ENCODE measurements at regions not wholly inside any gene's neighbourhood (a gene's known extent, or its start where the extent isn't known, plus 50 kb on each side); places are given as distances from the start of the nearest gene placed in this dataset.

- Histone ChIP-seq H3K4me3 (ENCODE audit: low read depth in 1 of 3, low read length in 3 of 3) (no peak overlapping the region), H3K27ac (ENCODE audit: low read depth in 1 of 2, low read length in 2 of 2) (no peak overlapping the region), H3K4me1 (ENCODE audit: control insufficient read depth in 4 of 4, insufficient read depth in 4 of 4, low read length in 3 of 4) (no peaks in the 10 kb centered on the region), H3K27me3 (ENCODE audit: control insufficient read depth in 4 of 4, insufficient read depth in 4 of 4, low read length in 3 of 4) (peaks cover 0 to 2% (median 0%) of the 10 kb centered on the region in 4 donors), H3K9me3 (ENCODE audit: control insufficient read depth in 4 of 4, low read length in 3 of 4) (no peaks in the 10 kb centered on the region), H3K9ac (ENCODE audit: low read depth in 1 of 2, low read length in 2 of 2) (no peak overlapping the region), H3K36me3 (ENCODE audit: control insufficient read depth in 4 of 4, insufficient read depth in 3 of 4, low read depth in 1 of 4, low read length in 3 of 4) (no peaks in the 10 kb centered on the region)
- TF ChIP-seq ATF3 (IDR thresholded peaks at IDR 0.05) (no peak), TAF1 (conservative IDR thresholded peaks at IDR 0.05) (no peak), RXRA (IDR thresholded peaks at IDR 0.05) (no peak), EGR1 (IDR thresholded peaks at IDR 0.05; ENCODE audit: low read depth in 2 of 2) (no peak), JUND (IDR thresholded peaks at IDR 0.05) (no peak), FOXA1 (IDR thresholded peaks at IDR 0.05) (no peak), HNF4A (conservative IDR thresholded peaks at IDR 0.05) (no peak), NR2F2 (IDR thresholded peaks at IDR 0.05) (no peak), SP1 (IDR thresholded peaks at IDR 0.05) (no peak), YY1 (IDR thresholded peaks at IDR 0.05) (no peak), GABPA (IDR thresholded peaks at IDR 0.05 in 1 of 2, conservative IDR thresholded peaks at IDR 0.05 in 1 of 2) (no peak), HNF4G (IDR thresholded peaks at IDR 0.05) (no peak), RAD21 (IDR thresholded peaks at IDR 0.05) (no peak), CTCF (IDR thresholded peaks at IDR 0.05; ENCODE audit: low read depth, low read length, missing input control) (no peak), FOXA2 (IDR thresholded peaks at IDR 0.05) (no peak)
- TF ChIP-seq, protein P1, sequence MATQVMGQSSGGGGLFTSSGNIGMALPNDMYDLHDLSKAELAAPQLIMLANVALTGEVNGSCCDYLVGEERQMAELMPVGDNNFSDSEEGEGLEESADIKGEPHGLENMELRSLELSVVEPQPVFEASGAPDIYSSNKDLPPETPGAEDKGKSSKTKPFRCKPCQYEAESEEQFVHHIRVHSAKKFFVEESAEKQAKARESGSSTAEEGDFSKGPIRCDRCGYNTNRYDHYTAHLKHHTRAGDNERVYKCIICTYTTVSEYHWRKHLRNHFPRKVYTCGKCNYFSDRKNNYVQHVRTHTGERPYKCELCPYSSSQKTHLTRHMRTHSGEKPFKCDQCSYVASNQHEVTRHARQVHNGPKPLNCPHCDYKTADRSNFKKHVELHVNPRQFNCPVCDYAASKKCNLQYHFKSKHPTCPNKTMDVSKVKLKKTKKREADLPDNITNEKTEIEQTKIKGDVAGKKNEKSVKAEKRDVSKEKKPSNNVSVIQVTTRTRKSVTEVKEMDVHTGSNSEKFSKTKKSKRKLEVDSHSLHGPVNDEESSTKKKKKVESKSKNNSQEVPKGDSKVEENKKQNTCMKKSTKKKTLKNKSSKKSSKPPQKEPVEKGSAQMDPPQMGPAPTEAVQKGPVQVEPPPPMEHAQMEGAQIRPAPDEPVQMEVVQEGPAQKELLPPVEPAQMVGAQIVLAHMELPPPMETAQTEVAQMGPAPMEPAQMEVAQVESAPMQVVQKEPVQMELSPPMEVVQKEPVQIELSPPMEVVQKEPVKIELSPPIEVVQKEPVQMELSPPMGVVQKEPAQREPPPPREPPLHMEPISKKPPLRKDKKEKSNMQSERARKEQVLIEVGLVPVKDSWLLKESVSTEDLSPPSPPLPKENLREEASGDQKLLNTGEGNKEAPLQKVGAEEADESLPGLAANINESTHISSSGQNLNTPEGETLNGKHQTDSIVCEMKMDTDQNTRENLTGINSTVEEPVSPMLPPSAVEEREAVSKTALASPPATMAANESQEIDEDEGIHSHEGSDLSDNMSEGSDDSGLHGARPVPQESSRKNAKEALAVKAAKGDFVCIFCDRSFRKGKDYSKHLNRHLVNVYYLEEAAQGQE (IDR thresholded peaks at IDR 0.05) = no peak
- TF ChIP-seq, protein P2, sequence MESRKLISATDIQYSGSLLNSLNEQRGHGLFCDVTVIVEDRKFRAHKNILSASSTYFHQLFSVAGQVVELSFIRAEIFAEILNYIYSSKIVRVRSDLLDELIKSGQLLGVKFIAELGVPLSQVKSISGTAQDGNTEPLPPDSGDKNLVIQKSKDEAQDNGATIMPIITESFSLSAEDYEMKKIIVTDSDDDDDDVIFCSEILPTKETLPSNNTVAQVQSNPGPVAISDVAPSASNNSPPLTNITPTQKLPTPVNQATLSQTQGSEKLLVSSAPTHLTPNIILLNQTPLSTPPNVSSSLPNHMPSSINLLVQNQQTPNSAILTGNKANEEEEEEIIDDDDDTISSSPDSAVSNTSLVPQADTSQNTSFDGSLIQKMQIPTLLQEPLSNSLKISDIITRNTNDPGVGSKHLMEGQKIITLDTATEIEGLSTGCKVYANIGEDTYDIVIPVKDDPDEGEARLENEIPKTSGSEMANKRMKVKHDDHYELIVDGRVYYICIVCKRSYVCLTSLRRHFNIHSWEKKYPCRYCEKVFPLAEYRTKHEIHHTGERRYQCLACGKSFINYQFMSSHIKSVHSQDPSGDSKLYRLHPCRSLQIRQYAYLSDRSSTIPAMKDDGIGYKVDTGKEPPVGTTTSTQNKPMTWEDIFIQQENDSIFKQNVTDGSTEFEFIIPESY (IDR thresholded peaks at IDR 0.05) = no peak
- TF ChIP-seq, protein P3, sequence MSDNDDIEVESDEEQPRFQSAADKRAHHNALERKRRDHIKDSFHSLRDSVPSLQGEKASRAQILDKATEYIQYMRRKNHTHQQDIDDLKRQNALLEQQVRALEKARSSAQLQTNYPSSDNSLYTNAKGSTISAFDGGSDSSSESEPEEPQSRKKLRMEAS (IDR thresholded peaks at IDR 0.05) = no peak
- DNase-seq (ENCODE audit: low spot score) = no peak
- 82% methylated on average over 2 of the region's 2 CpGs for WGBS
Measured at GRCh38 chr3:181572432-181572831, 139.3 kb upstream of the SOX2 start.
